SJCRH30 (cell line): ENCODE measurements at regions not wholly inside any gene's neighbourhood (a gene's known extent, or its start where the extent isn't known, plus 50 kb on each side); places are given as distances from the start of the nearest gene placed in this dataset.
"Not testable (repeated sequence)": the region's sequence is repeated elsewhere in the genome, so short reads cannot be mapped to it uniquely, and the experiment has no call there.

ENCODE experiments used
- DNase-seq, 2 experiments: peaks; one replicate each; pipeline ENCODE4 v3.0.0-alpha.2; 2015 to 2020
- H3K27ac ChIP-seq: fragments of 250-450 bp; sonication (Bioruptor Pico); 2 replicates; pipeline ENCODE4 v1.5.1; 2020; ENCODE audit warnings: mild to moderate bottlenecking, moderate library complexity
- H3K27me3 ChIP-seq: fragments of 250-450 bp; sonication (Bioruptor Pico); 2 replicates; pipeline ENCODE4 v1.5.1; 2020; ENCODE audit warnings: mild to moderate bottlenecking, moderate library complexity
- H3K36me3 ChIP-seq: fragments of 250-450 bp; sonication (Bioruptor Pico); 2 replicates; pipeline ENCODE4 v1.5.1; 2020; ENCODE audit warnings: mild to moderate bottlenecking, moderate library complexity
- H3K4me1 ChIP-seq: fragments of 250-450 bp; sonication (Bioruptor Pico); 2 replicates; pipeline ENCODE4 v1.5.1; 2020; ENCODE audit warnings: mild to moderate bottlenecking, moderate library complexity
- H3K4me3 ChIP-seq: fragments of 250-450 bp; sonication (Bioruptor Pico); 2 replicates; pipeline ENCODE4 v1.5.1; 2020; ENCODE audit warnings: mild to moderate bottlenecking, moderate library complexity
- H3K9me3 ChIP-seq: fragments of 250-450 bp; sonication (Bioruptor Pico); replicated peaks from 2 replicates; pipeline ENCODE4 v1.5.1; 2020; ENCODE audit warnings: mild to moderate bottlenecking, moderate library complexity

DNA sequence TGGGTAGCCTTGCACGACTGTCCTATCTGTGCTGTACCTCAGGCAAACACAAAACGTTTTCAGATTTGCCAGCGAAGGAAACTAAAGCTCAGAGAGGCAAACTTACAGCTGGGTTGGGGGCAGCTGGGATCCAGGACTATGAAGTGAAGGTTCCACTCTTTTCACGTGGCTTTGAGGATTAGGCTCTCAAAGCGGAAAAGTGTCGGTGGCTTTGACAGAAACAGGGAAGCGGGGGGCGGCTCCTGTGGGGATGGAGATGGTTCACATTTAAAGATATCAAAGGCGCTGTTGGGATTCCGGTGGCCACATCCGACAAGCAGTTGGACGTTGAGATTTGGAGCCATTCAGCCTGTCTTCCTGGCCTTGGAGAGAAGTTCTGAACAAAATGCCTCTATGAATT lies 958.3 kb upstream of the ZNF722 start:
- H3K4me3 ChIP-seq: no peak overlapping the region
- no peaks in the 10 kb centered on the region for H3K27me3 ChIP-seq
- no peak for DNase-seq
- no peaks in the 10 kb centered on the region for H3K4me1 ChIP-seq
- no peaks in the 10 kb centered on the region for H3K36me3 ChIP-seq
- H3K9me3 ChIP-seq: no peaks in the 10 kb centered on the region
- no peak overlapping the region for H3K27ac ChIP-seq

DNA sequence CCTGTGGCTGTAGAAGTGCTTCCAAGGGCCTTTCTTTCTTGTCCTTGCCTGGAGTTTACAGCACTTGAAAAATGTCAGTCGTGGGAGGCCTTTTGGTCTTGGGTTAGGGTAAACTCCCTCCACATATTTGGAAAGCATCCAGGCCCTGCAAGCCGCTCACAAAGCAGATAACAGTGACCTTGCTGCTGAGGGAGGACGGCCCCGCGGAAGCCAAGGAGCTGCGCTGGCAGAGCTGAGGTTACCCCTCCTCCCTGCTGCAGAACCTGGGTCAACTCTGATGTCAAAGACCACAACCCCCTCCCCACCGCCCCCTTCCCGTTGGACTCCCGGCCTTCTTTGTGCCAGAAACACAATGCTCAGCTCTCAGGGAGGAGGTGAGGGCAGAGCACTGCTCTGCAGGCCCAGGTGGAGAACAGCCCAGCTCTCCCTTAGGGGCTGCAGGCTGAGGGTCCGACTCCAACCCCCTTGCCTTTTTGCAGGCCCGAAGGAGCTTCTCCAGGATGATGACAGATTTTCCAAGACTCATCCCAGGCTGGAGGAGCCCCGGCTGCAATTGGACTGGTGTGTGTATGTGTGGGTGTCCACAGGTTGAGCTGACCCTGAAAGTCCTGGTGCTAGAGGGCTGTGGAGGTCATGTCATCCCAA lies 957.6 kb upstream of the ZNF722 start:
- no peak for DNase-seq
- no peaks in the 10 kb centered on the region for H3K27me3 ChIP-seq
- no peaks in the 10 kb centered on the region for H3K4me1 ChIP-seq
- no peak overlapping the region for H3K4me3 ChIP-seq
- H3K27ac ChIP-seq: no peak overlapping the region
- H3K36me3 ChIP-seq: no peaks in the 10 kb centered on the region
- H3K9me3 ChIP-seq: no peaks in the 10 kb centered on the region

DNA sequence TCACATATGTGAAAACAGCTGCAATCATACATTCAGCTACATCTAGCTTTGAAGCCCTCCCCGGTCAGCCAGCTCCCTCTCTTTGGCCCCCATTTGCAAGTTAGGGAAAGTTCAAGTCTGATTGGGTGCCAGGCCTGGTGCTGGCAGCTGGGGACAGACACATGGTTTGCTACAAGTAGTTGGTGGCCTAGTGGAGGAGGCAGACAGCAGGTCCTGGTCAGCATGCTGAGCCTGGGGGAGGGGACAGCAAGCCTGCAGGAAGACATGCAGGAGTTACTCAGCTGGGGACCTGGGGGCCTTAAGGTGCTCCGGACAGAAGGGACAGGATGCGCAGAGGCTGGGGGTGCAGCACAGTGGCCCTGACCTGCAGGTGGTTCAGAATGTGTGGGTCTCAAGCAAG lies 956.9 kb upstream of the ZNF722 start:
- DNase-seq: no peak
- Histone ChIP-seq H3K36me3 (no peaks in the 10 kb centered on the region), H3K4me1 (no peaks in the 10 kb centered on the region), H3K9me3 (no peaks in the 10 kb centered on the region), H3K27ac (no peak overlapping the region), H3K27me3 (no peaks in the 10 kb centered on the region), H3K4me3 (no peak overlapping the region)

DNA sequence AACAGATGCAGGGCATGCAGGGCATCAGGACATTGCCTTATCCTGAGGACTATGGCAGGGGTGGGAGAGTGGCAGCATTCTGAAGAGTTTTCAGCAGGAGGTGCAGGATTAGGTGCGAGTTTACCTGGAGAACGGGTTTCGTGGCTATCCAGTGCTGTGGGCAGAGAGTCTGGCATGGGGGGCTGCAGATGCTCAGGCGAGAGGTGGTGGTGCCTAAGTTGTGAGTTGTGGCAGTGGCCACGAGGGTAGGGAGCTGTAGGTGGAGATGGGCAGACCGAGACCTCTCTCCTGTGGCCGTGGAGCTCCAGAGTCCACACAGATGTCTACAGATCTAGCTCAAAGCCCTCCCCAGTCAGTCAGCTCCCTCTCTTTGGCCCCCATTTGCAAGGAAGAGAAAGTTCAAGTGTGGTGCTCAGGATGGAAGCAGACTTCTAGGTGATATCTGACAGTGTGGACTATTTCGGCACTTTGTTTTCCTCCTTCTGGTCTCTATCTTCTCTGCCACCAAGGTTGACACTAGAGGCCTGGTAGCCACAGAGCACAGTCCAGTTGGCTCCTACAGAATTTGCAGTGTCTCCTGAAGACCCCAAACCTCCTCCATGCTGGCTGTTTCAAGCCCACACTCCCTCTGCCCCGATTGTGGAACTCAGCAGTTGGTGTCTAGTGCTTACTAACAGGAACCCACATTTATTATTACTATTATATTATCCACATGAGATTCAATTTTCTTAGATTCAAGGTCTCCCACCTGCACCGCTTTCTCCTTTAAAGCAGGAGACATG lies 955.7 kb upstream of the ZNF722 start:
- no peak overlapping the region for H3K4me3 ChIP-seq
- no peaks in the 10 kb centered on the region for H3K36me3 ChIP-seq
- H3K4me1 ChIP-seq: no peaks in the 10 kb centered on the region
- H3K27ac ChIP-seq: no peak overlapping the region
- no peak for DNase-seq
- no peaks in the 10 kb centered on the region for H3K9me3 ChIP-seq
- no peaks in the 10 kb centered on the region for H3K27me3 ChIP-seq

- Histone ChIP-seq H3K27ac (no peak overlapping the region), H3K4me1 (no peaks in the 10 kb centered on the region), H3K36me3 (no peaks in the 10 kb centered on the region), H3K4me3 (no peak overlapping the region), H3K9me3 (no peaks in the 10 kb centered on the region), H3K27me3 (no peaks in the 10 kb centered on the region)
- no peak for DNase-seq
Observed at GRCh38 chr7:63043657-63044543, 954.7 kb upstream of the ZNF722 start.

DNA sequence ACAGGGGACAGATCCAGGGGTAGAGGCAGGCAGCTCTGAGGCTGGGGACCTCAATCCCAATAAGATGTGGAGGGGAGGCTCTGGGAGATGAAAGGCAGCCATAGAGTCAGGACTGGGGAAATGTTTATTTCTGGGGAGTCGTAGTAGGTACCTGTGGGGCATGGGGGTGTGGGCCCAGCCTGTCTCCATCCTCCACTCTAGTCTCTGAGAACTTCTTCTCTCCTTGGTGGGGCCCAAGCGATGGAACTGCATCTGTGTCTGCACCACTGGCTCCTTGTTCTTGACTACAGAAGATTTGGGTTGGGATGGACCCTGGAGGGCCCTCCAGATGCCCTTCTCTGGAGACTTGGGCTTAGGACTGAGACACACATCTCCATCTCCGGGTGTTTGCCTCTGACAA lies 953.9 kb upstream of the ZNF722 start:
- Histone ChIP-seq H3K27ac (no peak overlapping the region), H3K36me3 (no peaks in the 10 kb centered on the region), H3K27me3 (no peaks in the 10 kb centered on the region), H3K4me1 (no peaks in the 10 kb centered on the region), H3K9me3 (no peaks in the 10 kb centered on the region), H3K4me3 (no peak overlapping the region)
- no peak for DNase-seq

- Histone ChIP-seq H3K36me3 (no peaks in the 10 kb centered on the region), H3K4me3 (no peak overlapping the region), H3K4me1 (no peaks in the 10 kb centered on the region), H3K27ac (no peak overlapping the region), H3K27me3 (no peaks in the 10 kb centered on the region), H3K9me3 (no peaks in the 10 kb centered on the region)
- DNase-seq: no peak
Observed at GRCh38 chr7:63045575-63045974, 953.1 kb upstream of the ZNF722 start.

GRCh38 chr7:63046612-63047011 lies 952.0 kb upstream of the ZNF722 start:
- no peaks in the 10 kb centered on the region for H3K27me3 ChIP-seq
- H3K4me1 ChIP-seq: no peaks in the 10 kb centered on the region
- H3K36me3 ChIP-seq: no peaks in the 10 kb centered on the region
- no peak overlapping the region for H3K4me3 ChIP-seq
- DNase-seq: no peak
- no peak overlapping the region for H3K27ac ChIP-seq
- H3K9me3 ChIP-seq: no peaks in the 10 kb centered on the region

- Histone ChIP-seq H3K36me3 (no peaks in the 10 kb centered on the region), H3K4me3 (no peak overlapping the region), H3K9me3 (no peaks in the 10 kb centered on the region), H3K27me3 (no peaks in the 10 kb centered on the region), H3K4me1 (no peaks in the 10 kb centered on the region), H3K27ac (no peak overlapping the region)
- no peak for DNase-seq
Observed at GRCh38 chr7:63047061-63047460, 951.6 kb upstream of the ZNF722 start.

DNA sequence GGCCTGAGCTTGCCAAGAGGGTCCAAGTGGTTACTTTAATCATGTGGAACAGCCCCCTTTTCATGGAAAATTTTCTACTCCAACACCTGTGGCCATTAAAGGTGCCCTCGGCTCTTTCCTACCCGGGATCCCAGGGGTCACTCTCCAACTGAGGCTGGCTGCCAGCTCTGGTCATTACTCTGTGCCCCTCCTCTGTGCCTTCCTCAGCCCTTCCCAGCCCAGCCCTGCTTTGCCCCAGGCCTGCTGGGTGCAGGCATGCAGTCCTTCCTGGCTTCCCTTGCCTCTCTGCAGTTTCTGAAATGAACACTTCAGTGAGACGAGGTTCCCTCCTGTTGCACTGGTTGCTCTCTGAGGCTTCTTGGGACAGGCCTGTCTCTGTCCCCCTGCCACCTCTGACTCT lies 951.1 kb upstream of the ZNF722 start:
- Histone ChIP-seq H3K4me1 (no peaks in the 10 kb centered on the region), H3K4me3 (no peak overlapping the region), H3K27me3 (no peaks in the 10 kb centered on the region), H3K9me3 (no peaks in the 10 kb centered on the region), H3K36me3 (no peaks in the 10 kb centered on the region), H3K27ac (no peak overlapping the region)
- DNase-seq: no peak

- no peak for DNase-seq
- H3K4me3 ChIP-seq: no peak overlapping the region
- no peaks in the 10 kb centered on the region for H3K9me3 ChIP-seq
- no peaks in the 10 kb centered on the region for H3K4me1 ChIP-seq
- no peaks in the 10 kb centered on the region for H3K27me3 ChIP-seq
- no peak overlapping the region for H3K27ac ChIP-seq
- no peaks in the 10 kb centered on the region for H3K36me3 ChIP-seq
Observed at GRCh38 chr7:63054191-63054661, 944.4 kb upstream of the ZNF722 start.

GRCh38 chr7:63057265-63057664 lies 941.4 kb upstream of the ZNF722 start:
- Histone ChIP-seq H3K9me3 (no peaks in the 10 kb centered on the region), H3K4me1 (no peaks in the 10 kb centered on the region), H3K27ac (no peak overlapping the region), H3K4me3 (no peak overlapping the region), H3K27me3 (no peaks in the 10 kb centered on the region), H3K36me3 (no peaks in the 10 kb centered on the region)
- no peak for DNase-seq

- H3K9me3 ChIP-seq, DNase-seq, H3K27me3 ChIP-seq, H3K4me1 ChIP-seq, H3K27ac ChIP-seq, H3K36me3 ChIP-seq, H3K4me3 ChIP-seq: not testable (repeated sequence)
Observed at GRCh38 chr7:63060701-63061100, 937.9 kb upstream of the ZNF722 start.

- H3K27ac ChIP-seq: no peak overlapping the region
- no peaks in the 10 kb centered on the region for H3K36me3 ChIP-seq
- DNase-seq: no peak
- no peaks in the 10 kb centered on the region for H3K4me1 ChIP-seq
- no peaks in the 10 kb centered on the region for H3K9me3 ChIP-seq
- no peaks in the 10 kb centered on the region for H3K27me3 ChIP-seq
- no peak overlapping the region for H3K4me3 ChIP-seq
Observed at GRCh38 chr7:63065684-63066083, 933.0 kb upstream of the ZNF722 start.

DNA sequence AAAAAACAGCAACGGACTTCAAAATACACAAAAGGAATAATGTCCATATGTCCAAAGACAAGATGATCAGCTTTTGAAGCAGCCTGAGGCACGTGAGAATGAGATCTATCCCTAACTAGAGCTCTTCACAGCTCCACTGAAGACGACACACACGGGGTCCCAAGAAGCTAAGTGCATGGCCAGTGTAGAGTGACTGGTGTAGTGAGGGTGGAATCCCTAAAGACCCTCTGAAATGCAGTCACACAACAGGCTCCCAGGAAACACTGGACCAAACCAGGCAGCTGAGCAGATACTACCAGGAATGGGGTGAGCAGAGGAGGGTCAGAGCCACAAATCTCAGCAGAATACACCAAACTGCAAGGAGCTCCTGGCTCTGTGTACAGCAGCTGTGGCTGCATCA lies 932.4 kb upstream of the ZNF722 start:
- not testable (repeated sequence) for H3K36me3 ChIP-seq, H3K9me3 ChIP-seq, H3K4me3 ChIP-seq, H3K27me3 ChIP-seq, H3K4me1 ChIP-seq, H3K27ac ChIP-seq, DNase-seq
